ENCODE measurements at regions not wholly inside any gene's neighbourhood (a gene's known extent, or its start where the extent isn't known, plus 50 kb on each side); places are given as distances from the start of the nearest gene placed in this dataset.

DNA sequence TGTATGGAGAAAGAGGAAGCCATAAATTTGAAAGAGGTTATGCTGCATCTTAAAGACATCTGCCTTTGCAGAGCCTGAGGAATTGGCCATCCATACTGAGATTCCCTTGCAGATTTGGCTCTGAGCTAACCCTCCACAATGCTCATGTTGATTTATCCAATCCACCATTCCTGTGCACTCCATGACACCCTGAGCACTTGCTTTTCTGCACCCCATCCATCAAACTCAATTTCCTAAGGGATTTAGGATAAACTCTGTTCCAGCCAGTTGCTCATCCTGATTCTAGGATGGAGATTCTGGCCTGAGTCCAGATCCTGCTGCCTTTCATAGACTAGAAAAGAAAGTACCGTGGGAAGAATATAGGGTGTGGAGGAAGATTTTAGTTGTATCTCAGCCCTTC, 379.2 kb upstream of the LARGE1 start:
- no peak for TF ChIP-seq POLR2A (IDR thresholded peaks at IDR 0.05)
- TF ChIP-seq, protein P1, sequence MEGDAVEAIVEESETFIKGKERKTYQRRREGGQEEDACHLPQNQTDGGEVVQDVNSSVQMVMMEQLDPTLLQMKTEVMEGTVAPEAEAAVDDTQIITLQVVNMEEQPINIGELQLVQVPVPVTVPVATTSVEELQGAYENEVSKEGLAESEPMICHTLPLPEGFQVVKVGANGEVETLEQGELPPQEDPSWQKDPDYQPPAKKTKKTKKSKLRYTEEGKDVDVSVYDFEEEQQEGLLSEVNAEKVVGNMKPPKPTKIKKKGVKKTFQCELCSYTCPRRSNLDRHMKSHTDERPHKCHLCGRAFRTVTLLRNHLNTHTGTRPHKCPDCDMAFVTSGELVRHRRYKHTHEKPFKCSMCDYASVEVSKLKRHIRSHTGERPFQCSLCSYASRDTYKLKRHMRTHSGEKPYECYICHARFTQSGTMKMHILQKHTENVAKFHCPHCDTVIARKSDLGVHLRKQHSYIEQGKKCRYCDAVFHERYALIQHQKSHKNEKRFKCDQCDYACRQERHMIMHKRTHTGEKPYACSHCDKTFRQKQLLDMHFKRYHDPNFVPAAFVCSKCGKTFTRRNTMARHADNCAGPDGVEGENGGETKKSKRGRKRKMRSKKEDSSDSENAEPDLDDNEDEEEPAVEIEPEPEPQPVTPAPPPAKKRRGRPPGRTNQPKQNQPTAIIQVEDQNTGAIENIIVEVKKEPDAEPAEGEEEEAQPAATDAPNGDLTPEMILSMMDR (IDR thresholded peaks at IDR 0.05): no peak

Data from thyroid gland (tissue), 4 donors.